ENCODE measurements at regions not wholly inside any gene's neighbourhood (a gene's known extent, or its start where the extent isn't known, plus 50 kb on each side); places are given as distances from the start of the nearest gene placed in this dataset.

- intact Hi-C loops (cut with micrococcal nuclease) (no loop called here), dilution Hi-C loops (cut with MboI; ENCODE audit: extremely low pct_ligation_motif_present, low sequenced_read_pairs) (no loop called here)
- Histone ChIP-seq H3K27ac (ENCODE audit: insufficient read depth, low read depth, low read length) (no peak overlapping the region), H3K4me2 (ENCODE audit: insufficient read depth, low read length) (no peak overlapping the region), H2AFZ (ENCODE audit: low read depth, low read length) (no peak overlapping the region), H3K9me3 (replicated peaks; ENCODE audit: control insufficient read depth, insufficient read depth, low read length) (no peaks in the 10 kb centered on the region), H3K27me3 (ENCODE audit: control insufficient read depth in 2 of 2, insufficient read depth in 2 of 2, low read length in 2 of 2) (peaks cover 0 to 7% of the 10 kb centered on the region in 2 experiments), H3K36me3 (ENCODE audit: control insufficient read depth in 2 of 2, extremely low read depth in 1 of 2, insufficient read depth in 2 of 2, low read length in 2 of 2) (no peaks in the 10 kb centered on the region), H3K4me1 (ENCODE audit: control insufficient read depth, extremely low read depth, insufficient read depth, low read length) (no peaks in the 10 kb centered on the region), H3K9ac (replicated peaks; ENCODE audit: extremely low read depth, insufficient read depth, low read length) (no peak overlapping the region), H3K9me1 (replicated peaks; ENCODE audit: control insufficient read depth, extremely low read depth, insufficient read depth, low read length) (no peaks in the 10 kb centered on the region), H3K4me3 (replicated peaks in 1 of 3; ENCODE audit: insufficient read depth in 1 of 3, low read depth in 1 of 3, low read length in 3 of 3) (no peak overlapping the region), H3K79me2 (ENCODE audit: control insufficient read depth, insufficient read depth, low read length) (no peaks in the 10 kb centered on the region), H4K20me1 (replicated peaks; ENCODE audit: control insufficient read depth, extremely low read depth, insufficient read depth, low read length) (no peaks in the 10 kb centered on the region)
- DNase-seq (ENCODE audit: low read depth, low spot score), result no peak
- no peak for TF ChIP-seq CTCF (IDR thresholded peaks at IDR 0.05; ENCODE audit: extremely low read depth in 1 of 2, insufficient read depth in 1 of 2, low read depth in 1 of 2, low read length in 2 of 2)
- TF ChIP-seq MAX (IDR thresholded peaks at IDR 0.05; ENCODE audit: insufficient read depth, insufficient read length), result no peak
- TF ChIP-seq POLR2A (IDR thresholded peaks at IDR 0.05; ENCODE audit: low read depth, low read length), result no peak
- TF ChIP-seq FOS (IDR thresholded peaks at IDR 0.05; ENCODE audit: borderline replicate concordance, insufficient read depth, low read length), result no peak
- no peak for TF ChIP-seq JUN (IDR thresholded peaks at IDR 0.05; ENCODE audit: borderline replicate concordance, insufficient read depth, insufficient read length, low read depth)
- TF ChIP-seq GATA2 (IDR thresholded peaks at IDR 0.05; ENCODE audit: insufficient read depth, insufficient read length, low read depth, low read length), result no peak
- no peak for TF ChIP-seq POLR2AphosphoS5 (IDR thresholded peaks at IDR 0.05; ENCODE audit: insufficient read depth, low read depth, low read length)
- no peak for TF ChIP-seq EZH2 (IDR thresholded peaks at IDR 0.05; ENCODE audit: borderline replicate concordance, low read depth, low read length, severe bottlenecking)
- no peak for TF ChIP-seq MYC (IDR thresholded peaks at IDR 0.05; ENCODE audit: low read depth, low read length)
- no peak for FAIRE-seq
- BruUV-seq (replicated peaks), result no TSS peak
- CTCF ChIA-PET, result interaction anchor here (2.4 kb wide), 1 partner anchor 24 kb away, joined by 11 read pairs; no protein-coding TSS in a partner anchor
- POLR2A ChIA-PET, result no interaction called here
Measured at GRCh38 chr4:111712093-111712677, 433.1 kb upstream of the FAM241A start.

Data from endothelial cell of umbilical vein (primary cell).